ENCODE measurements at regions not wholly inside any gene's neighbourhood (a gene's known extent, or its start where the extent isn't known, plus 50 kb on each side); places are given as distances from the start of the nearest gene placed in this dataset.
A peak's percentile ranks its signal among the peaks of the same experiment; 100 is the strongest.

GRCh38 chr4:125420526-125420925, 105.8 kb downstream of the FAT4 start:
- TF ChIP-seq CTCF (IDR thresholded peaks at IDR 0.05; ENCODE audit: control extremely low read depth, extremely low read depth), result no peak
- no peak for ATAC-seq (ENCODE audit: insufficient read depth, low FRiP score)
- DNase-seq, result peak in 2 of 3 donors; percentile 36 to 67
- Histone ChIP-seq H3K36me3 (ENCODE audit: control insufficient read depth in 4 of 4, insufficient read depth in 4 of 4, low read length in 4 of 4) (peaks cover 2 to 53% (median 29%) of the 10 kb centered on the region in 4 donors), H3K4me3 (no peak overlapping the region), H3K4me1 (ENCODE audit: control insufficient read depth in 5 of 5, insufficient read depth in 5 of 5, low read length in 5 of 5) (peaks cover 0 to 5% (median 3%) of the 10 kb centered on the region in 5 donors), H3K9ac (ENCODE audit: insufficient read depth in 1 of 2, low read length in 2 of 2) (no peak overlapping the region), H3K27ac (ENCODE audit: low read depth in 1 of 2, low read length in 1 of 2) (no peak overlapping the region), H3K27me3 (ENCODE audit: control insufficient read depth in 3 of 3, insufficient read depth in 3 of 3, low read length in 2 of 3) (no peaks in the 10 kb centered on the region), H3K9me3 (ENCODE audit: control insufficient read depth in 4 of 4, insufficient read depth in 3 of 4, low read length in 3 of 4) (peaks cover 0 to 2% (median under 1%) of the 10 kb centered on the region in 4 donors)
- WGBS, 2 donors, result 27 to 46% methylated on average over 2 of the region's 2 CpGs

GRCh38 chr4:125421547-125421946, 106.8 kb downstream of the FAT4 start:
- peaks cover 0 to 11% (median 3%) of the 10 kb centered on the region in 5 donors for H3K4me1 ChIP-seq (ENCODE audit: control insufficient read depth in 5 of 5, insufficient read depth in 5 of 5, low read length in 5 of 5)
- WGBS, 2 donors, result 35 to 55% methylated on average over 1 of the region's 1 CpG
- no peak overlapping the region for H3K9ac ChIP-seq (ENCODE audit: insufficient read depth in 1 of 2, low read length in 2 of 2)
- H3K27me3 ChIP-seq (ENCODE audit: control insufficient read depth in 3 of 3, insufficient read depth in 3 of 3, low read length in 2 of 3), result no peaks in the 10 kb centered on the region
- H3K27ac ChIP-seq (ENCODE audit: low read depth in 1 of 2, low read length in 1 of 2), result no peak overlapping the region
- DNase-seq (peak in 1 of 3 donors; percentile 25), ATAC-seq (ENCODE audit: insufficient read depth, low FRiP score) (no peak)
- H3K36me3 ChIP-seq (ENCODE audit: control insufficient read depth in 4 of 4, insufficient read depth in 4 of 4, low read length in 4 of 4), result peaks cover 2 to 48% (median 25%) of the 10 kb centered on the region in 4 donors
- H3K4me3 ChIP-seq, result no peak overlapping the region
- TF ChIP-seq CTCF (IDR thresholded peaks at IDR 0.05; ENCODE audit: control extremely low read depth, extremely low read depth), result no peak
- H3K9me3 ChIP-seq (ENCODE audit: control insufficient read depth in 4 of 4, insufficient read depth in 3 of 4, low read length in 3 of 4), result peaks cover 0 to 2% (median under 1%) of the 10 kb centered on the region in 4 donors

- TF ChIP-seq CTCF (IDR thresholded peaks at IDR 0.05; ENCODE audit: control extremely low read depth, extremely low read depth), result no peak
- ATAC-seq (ENCODE audit: insufficient read depth, low FRiP score), result no peak
Measured at GRCh38 chr4:125423124-125423523, 108.4 kb downstream of the FAT4 start.

GRCh38 chr4:125428832-125429231, 114.1 kb downstream of the FAT4 start:
- WGBS, 2 donors, result 86 to 92% methylated on average over 2 of the region's 2 CpGs
- Histone ChIP-seq H3K4me3 (no peak overlapping the region), H3K27me3 (ENCODE audit: control insufficient read depth in 3 of 3, insufficient read depth in 3 of 3, low read length in 2 of 3) (no peaks in the 10 kb centered on the region), H3K9me3 (ENCODE audit: control insufficient read depth in 4 of 4, insufficient read depth in 3 of 4, low read length in 3 of 4) (peaks cover 0 to 2% (median 0%) of the 10 kb centered on the region in 4 donors), H3K4me1 (ENCODE audit: control insufficient read depth in 5 of 5, insufficient read depth in 5 of 5, low read length in 5 of 5) (peaks cover 0 to 40% (median 3%) of the 10 kb centered on the region in 5 donors), H3K9ac (ENCODE audit: insufficient read depth in 1 of 2, low read length in 2 of 2) (no peak overlapping the region), H3K27ac (ENCODE audit: low read depth in 1 of 2, low read length in 1 of 2) (no peak overlapping the region), H3K36me3 (ENCODE audit: control insufficient read depth in 4 of 4, insufficient read depth in 4 of 4, low read length in 4 of 4) (peaks cover 0 to 9% (median 3%) of the 10 kb centered on the region in 4 donors)
- DNase-seq, result no peak
- no peak for TF ChIP-seq CTCF (IDR thresholded peaks at IDR 0.05; ENCODE audit: control extremely low read depth, extremely low read depth)
- ATAC-seq (ENCODE audit: insufficient read depth, low FRiP score), result no peak

More at GRCh38 chr4:125423124-125423523, 108.4 kb downstream of the FAT4 start:
- WGBS, 2 donors, result 94 to 95% methylated on average over 2 of the region's 2 CpGs
- peaks cover 0 to 2% (median under 1%) of the 10 kb centered on the region in 4 donors for H3K9me3 ChIP-seq (ENCODE audit: control insufficient read depth in 4 of 4, insufficient read depth in 3 of 4, low read length in 3 of 4)
- no peak overlapping the region for H3K27ac ChIP-seq (ENCODE audit: low read depth in 1 of 2, low read length in 1 of 2)
- H3K27me3 ChIP-seq (ENCODE audit: control insufficient read depth in 3 of 3, insufficient read depth in 3 of 3, low read length in 2 of 3), result no peaks in the 10 kb centered on the region
- H3K9ac ChIP-seq (ENCODE audit: insufficient read depth in 1 of 2, low read length in 2 of 2), result no peak overlapping the region
- peaks cover 2 to 35% (median 17%) of the 10 kb centered on the region in 4 donors for H3K36me3 ChIP-seq (ENCODE audit: control insufficient read depth in 4 of 4, insufficient read depth in 4 of 4, low read length in 4 of 4)
- DNase-seq, result no peak
- H3K4me1 ChIP-seq (ENCODE audit: control insufficient read depth in 5 of 5, insufficient read depth in 5 of 5, low read length in 5 of 5), result peaks cover 0 to 11% (median 3%) of the 10 kb centered on the region in 5 donors
- no peak overlapping the region for H3K4me3 ChIP-seq

Data from lung (tissue), 11 donors.